Naive thymus-derived CD8-positive, alpha-beta T cell (primary cell): ENCODE measurements at regions not wholly inside any gene's neighbourhood (a gene's known extent, or its start where the extent isn't known, plus 50 kb on each side); places are given as distances from the start of the nearest gene placed in this dataset.

Experiments used
- ATAC-seq, 2 donors: fragments of 150-1000 bp; cut with Tn5 transposase in 1 of 2; sonication (Bioruptor Pico), chemical (Tn5 transposase) in 1 of 2; 1 replicate in 1 of 2; 2 replicates in 1 of 2; pipeline ENCODE4 v1.10.0; 2021; ENCODE audit warnings: mild to moderate bottlenecking in 2 of 2, moderate library complexity in 2 of 2
- POLR2A ChIA-PET: fragments of 350-600 bp; sonication (Branson Sonifier 250); formaldehyde crosslinking; loops from one replicate; lab custom pipeline; 2021; ENCODE audit warnings: antibody characterized with exemption; lab: Charles Lee
- DNase-seq, 10 donors: peaks; one replicate each; pipeline versions ENCODE4 v3.0.0 to v3.0.0-alpha.2; 2020 to 2022
- H3K27ac Mint-ChIP-seq, 10 donors: one replicate each; pipeline ENCODE4 v1.8.0; 2020 to 2022; ENCODE audit warnings: mild to moderate bottlenecking in 10 of 10, mixed read lengths in 10 of 10, moderate library complexity in 4 of 10, inconsistent platforms in 1 of 10
- H3K27me3 Mint-ChIP-seq, 5 donors: one replicate each; pipeline ENCODE4 v1.8.0; 2021 to 2022; ENCODE audit warnings: mixed read lengths in 5 of 5
- H3K36me3 Mint-ChIP-seq, 3 donors: one replicate each; pipeline ENCODE4 v1.8.0; 2020 to 2022; ENCODE audit warnings: mixed read lengths in 3 of 3, mild to moderate bottlenecking in 2 of 3, inconsistent platforms in 1 of 3
- H3K4me1 Mint-ChIP-seq, 4 donors: one replicate each; pipeline ENCODE4 v1.8.0; 2021 to 2022; ENCODE audit warnings: mixed read lengths in 4 of 4
- H3K4me3 Mint-ChIP-seq, 10 donors: one replicate each; pipeline ENCODE4 v1.8.0; 2020 to 2022; ENCODE audit warnings: mild to moderate bottlenecking in 10 of 10, mixed read lengths in 10 of 10, moderate library complexity in 6 of 10, inconsistent platforms in 1 of 10
- H3K9me3 Mint-ChIP-seq, 9 donors: one replicate each; pipeline ENCODE4 v1.8.0; 2020 to 2022; ENCODE audit warnings: mixed read lengths in 9 of 9, mild to moderate bottlenecking in 3 of 9, inconsistent platforms in 1 of 9, moderate library complexity in 1 of 9

DNA sequence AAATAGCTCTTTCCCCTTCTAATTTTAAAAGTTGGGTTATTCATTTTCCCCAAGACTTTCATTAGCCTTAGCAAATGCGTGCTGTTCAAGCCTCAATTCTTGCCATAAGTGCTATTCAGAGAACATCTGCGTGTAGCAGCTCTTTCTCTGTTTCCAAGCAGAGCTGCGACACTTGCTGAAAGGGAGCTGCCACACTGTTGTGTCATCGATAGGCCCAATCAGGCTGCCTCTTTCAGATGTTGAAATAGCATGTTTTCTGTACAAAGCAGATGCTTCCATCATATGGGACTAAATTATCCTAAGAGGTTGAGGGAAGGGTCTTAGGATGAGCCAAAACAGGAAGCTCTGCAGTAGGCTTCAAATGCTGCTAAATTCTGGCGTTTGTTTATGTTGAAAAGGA lies 220.9 kb upstream of the CDC14C start:
- peaks cover 0 to 4% (median 0%) of the 10 kb centered on the region in 5 donors for H3K27me3 Mint-ChIP-seq
- DNase-seq (no peak), ATAC-seq (no peak)
- no peaks in the 10 kb centered on the region for H3K36me3 Mint-ChIP-seq
- H3K4me1 Mint-ChIP-seq, result no peaks in the 10 kb centered on the region
- no peak overlapping the region for H3K27ac Mint-ChIP-seq
- POLR2A ChIA-PET, result no interaction called here
- peaks cover 0 to 9% (median 0%) of the 10 kb centered on the region in 9 donors for H3K9me3 Mint-ChIP-seq
- no peak overlapping the region for H3K4me3 Mint-ChIP-seq

GRCh38 chr7:48708122-48708521 lies 216.2 kb upstream of the CDC14C start:
- no peaks in the 10 kb centered on the region for H3K27me3 Mint-ChIP-seq
- no peak for DNase-seq
- no peaks in the 10 kb centered on the region for H3K36me3 Mint-ChIP-seq
- H3K27ac Mint-ChIP-seq, result no peak overlapping the region
- no peak overlapping the region for H3K4me3 Mint-ChIP-seq
- no peak for ATAC-seq
- POLR2A ChIA-PET, result no interaction called here
- H3K9me3 Mint-ChIP-seq, result no peaks in the 10 kb centered on the region
- no peaks in the 10 kb centered on the region for H3K4me1 Mint-ChIP-seq

- no peaks in the 10 kb centered on the region for H3K27me3 Mint-ChIP-seq
- no peaks in the 10 kb centered on the region for H3K4me1 Mint-ChIP-seq
- POLR2A ChIA-PET, result no interaction called here
- H3K4me3 Mint-ChIP-seq, result no peak overlapping the region
- H3K9me3 Mint-ChIP-seq, result no peaks in the 10 kb centered on the region
- peak overlapping the region in 1 of 10 donors; percentile 69 for H3K27ac Mint-ChIP-seq
- DNase-seq, result no peak
- no peaks in the 10 kb centered on the region for H3K36me3 Mint-ChIP-seq
- no peak for ATAC-seq
These were observed 215.7 kb upstream of the CDC14C start for GRCh38 chr7:48708635-48709034.

GRCh38 chr7:48710995-48711394 lies 213.4 kb upstream of the CDC14C start:
- Mint-ChIP-seq H3K4me3 (no peak overlapping the region), H3K36me3 (no peaks in the 10 kb centered on the region), H3K9me3 (no peaks in the 10 kb centered on the region), H3K27ac (no peak overlapping the region), H3K4me1 (no peaks in the 10 kb centered on the region), H3K27me3 (no peaks in the 10 kb centered on the region)
- POLR2A ChIA-PET, result no interaction called here
- no peak for DNase-seq
- no peak for ATAC-seq

- peaks cover 0 to 2% (median 0%) of the 10 kb centered on the region in 5 donors for H3K27me3 Mint-ChIP-seq
- DNase-seq, result no peak
- ATAC-seq, result no peak
- POLR2A ChIA-PET, result no interaction called here
- no peaks in the 10 kb centered on the region for H3K4me1 Mint-ChIP-seq
- H3K27ac Mint-ChIP-seq, result no peak overlapping the region
- peaks cover 0 to 3% (median 0%) of the 10 kb centered on the region in 9 donors for H3K9me3 Mint-ChIP-seq
- H3K36me3 Mint-ChIP-seq, result no peaks in the 10 kb centered on the region
- no peak overlapping the region for H3K4me3 Mint-ChIP-seq
These were observed 205.5 kb upstream of the CDC14C start for GRCh38 chr7:48718731-48719378.

- no peak overlapping the region for H3K27ac Mint-ChIP-seq
- H3K4me3 Mint-ChIP-seq, result no peak overlapping the region
- H3K4me1 Mint-ChIP-seq, result no peaks in the 10 kb centered on the region
- H3K36me3 Mint-ChIP-seq, result no peaks in the 10 kb centered on the region
- POLR2A ChIA-PET, result no interaction called here
- peaks cover 0 to 3% (median 0%) of the 10 kb centered on the region in 5 donors for H3K27me3 Mint-ChIP-seq
- peaks cover 0 to 17% (median 7%) of the 10 kb centered on the region in 9 donors for H3K9me3 Mint-ChIP-seq
- DNase-seq (no peak), ATAC-seq (no peak)
These were observed 195.5 kb upstream of the CDC14C start for GRCh38 chr7:48728799-48729198.

DNA sequence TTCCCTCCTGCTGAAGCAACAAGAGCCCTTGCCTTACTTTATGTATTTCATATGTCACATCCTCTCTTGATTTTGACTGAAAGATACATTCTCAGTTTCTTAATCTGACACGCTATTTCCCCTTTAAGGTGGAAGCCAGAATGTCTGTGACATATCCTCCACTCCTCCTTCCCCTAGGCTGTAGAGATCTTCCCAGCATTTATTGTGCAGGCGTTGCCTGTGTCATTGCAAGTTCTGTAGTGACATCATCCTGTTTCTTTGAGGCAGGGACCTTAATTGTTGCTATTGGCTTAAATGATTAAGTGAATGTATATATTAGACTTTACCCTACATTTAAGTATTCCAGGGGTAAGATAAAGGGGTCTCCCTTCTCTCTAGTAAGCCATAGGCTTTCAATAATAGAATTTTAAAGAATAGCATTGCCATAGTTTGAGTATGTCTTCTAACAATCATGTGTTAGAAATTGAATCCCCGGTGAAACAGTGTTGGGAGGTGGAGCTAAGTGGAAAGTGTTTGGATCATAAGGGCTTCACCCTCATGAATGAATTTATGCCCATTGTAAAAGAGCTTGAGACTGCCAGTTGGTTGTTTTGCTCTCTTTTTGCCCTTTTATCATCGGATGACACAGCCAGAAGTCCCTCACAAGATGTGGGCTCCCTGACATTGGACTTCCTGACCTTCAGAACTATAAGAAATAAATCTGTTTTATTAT lies 189.5 kb upstream of the CDC14C start:
- no peaks in the 10 kb centered on the region for H3K4me1 Mint-ChIP-seq
- DNase-seq, result no peak
- POLR2A ChIA-PET, result no interaction called here
- H3K36me3 Mint-ChIP-seq, result peaks cover 0 to 15% (median 0%) of the 10 kb centered on the region in 3 donors
- no peak for ATAC-seq
- no peak overlapping the region for H3K4me3 Mint-ChIP-seq
- no peaks in the 10 kb centered on the region for H3K27me3 Mint-ChIP-seq
- peaks cover 3 to 23% (median 18%) of the 10 kb centered on the region in 9 donors for H3K9me3 Mint-ChIP-seq
- no peak overlapping the region for H3K27ac Mint-ChIP-seq

GRCh38 chr7:48741545-48741944 lies 182.8 kb upstream of the CDC14C start:
- ATAC-seq (no peak), DNase-seq (no peak)
- H3K4me3 Mint-ChIP-seq, result no peak overlapping the region
- H3K27me3 Mint-ChIP-seq, result no peaks in the 10 kb centered on the region
- peaks cover 6 to 29% (median 25%) of the 10 kb centered on the region in 9 donors for H3K9me3 Mint-ChIP-seq
- no peak overlapping the region for H3K27ac Mint-ChIP-seq
- H3K4me1 Mint-ChIP-seq, result no peaks in the 10 kb centered on the region
- POLR2A ChIA-PET, result no interaction called here
- H3K36me3 Mint-ChIP-seq, result peaks cover 0 to 17% (median 0%) of the 10 kb centered on the region in 3 donors

DNA sequence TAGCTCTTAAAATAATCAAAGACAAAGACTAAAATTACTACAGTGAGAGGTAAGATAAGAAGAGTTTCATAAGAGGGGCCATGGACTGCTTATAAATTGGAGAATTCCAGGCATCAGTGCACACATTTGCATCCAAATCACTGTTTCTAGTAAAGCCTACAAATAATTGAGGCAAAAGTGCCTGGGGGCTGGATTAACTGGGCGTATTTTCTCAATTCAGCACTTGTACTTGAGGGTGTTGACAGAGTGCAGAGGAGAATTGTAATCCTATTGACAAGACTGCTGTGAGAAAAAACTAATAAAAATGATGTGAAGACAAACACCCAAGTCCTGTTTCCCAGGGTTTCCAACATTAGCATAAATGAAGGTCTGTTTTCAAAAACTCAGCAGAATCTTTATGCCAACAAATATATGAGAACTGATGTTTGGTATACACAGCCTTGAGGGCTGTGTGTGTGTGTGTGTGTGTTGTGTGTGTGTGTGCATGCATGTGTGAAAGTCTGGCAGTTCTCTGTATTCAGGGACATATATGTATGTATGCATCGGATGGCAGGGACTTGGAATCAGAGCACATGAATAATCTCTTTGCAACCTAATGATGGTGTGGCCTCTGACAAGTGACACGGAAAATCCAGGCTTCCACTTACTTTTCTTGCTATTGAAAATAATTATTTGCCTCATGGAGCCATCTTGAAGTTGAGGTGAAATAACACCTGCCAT lies 182.1 kb upstream of the CDC14C start:
- POLR2A ChIA-PET, result no interaction called here
- H3K4me3 Mint-ChIP-seq, result no peak overlapping the region
- ATAC-seq (no peak), DNase-seq (no peak)
- H3K9me3 Mint-ChIP-seq, result peaks cover 3 to 29% (median 20%) of the 10 kb centered on the region in 9 donors
- H3K27ac Mint-ChIP-seq, result no peak overlapping the region
- H3K36me3 Mint-ChIP-seq, result peaks cover 0 to 17% (median 0%) of the 10 kb centered on the region in 3 donors
- H3K4me1 Mint-ChIP-seq, result no peaks in the 10 kb centered on the region
- no peaks in the 10 kb centered on the region for H3K27me3 Mint-ChIP-seq

DNA sequence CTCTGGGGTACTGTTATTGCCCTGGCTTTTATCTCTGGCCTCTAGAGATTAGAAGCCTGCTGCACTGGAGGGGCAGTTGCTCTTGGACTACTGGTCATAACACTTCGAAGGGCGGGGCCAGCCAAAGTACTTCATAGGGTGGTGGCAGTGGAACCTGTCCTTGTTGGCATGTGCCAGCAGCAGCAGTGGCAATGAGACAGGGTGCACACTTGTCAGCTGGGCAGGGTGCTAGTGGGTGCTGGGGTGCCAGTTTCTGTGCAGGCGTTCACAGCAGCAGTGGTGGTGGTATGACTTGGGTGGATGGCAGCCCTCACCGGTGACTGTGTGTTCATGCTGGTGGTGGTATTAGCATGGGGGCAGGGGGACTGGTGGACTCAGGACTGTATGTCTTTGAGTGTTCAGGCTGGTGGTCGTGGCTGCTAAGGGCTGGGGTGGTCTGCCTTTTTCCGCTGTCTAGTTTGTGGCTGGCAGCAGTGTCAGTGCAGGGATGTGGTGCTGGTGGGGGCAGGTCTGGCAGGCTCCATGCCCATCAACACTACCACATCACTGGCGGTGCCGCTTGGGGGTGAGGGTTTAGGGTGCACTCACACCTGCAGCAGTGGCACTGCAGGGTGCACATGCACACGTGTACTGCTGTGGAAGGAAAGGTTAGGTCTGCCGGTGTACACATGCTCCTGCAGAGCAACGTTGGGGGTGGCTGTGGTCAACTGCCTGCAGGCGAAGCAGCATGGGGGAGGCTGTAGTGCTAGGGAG lies 176.1 kb upstream of the CDC14C start:
- H3K27ac Mint-ChIP-seq, result no peak overlapping the region
- no peak for ATAC-seq
- POLR2A ChIA-PET, result no interaction called here
- H3K9me3 Mint-ChIP-seq, result peaks cover 0 to 6% (median 0%) of the 10 kb centered on the region in 9 donors
- H3K4me1 Mint-ChIP-seq, result no peaks in the 10 kb centered on the region
- no peak overlapping the region for H3K4me3 Mint-ChIP-seq
- DNase-seq, result peak in 1 of 10 donors; percentile 46
- no peaks in the 10 kb centered on the region for H3K36me3 Mint-ChIP-seq
- no peaks in the 10 kb centered on the region for H3K27me3 Mint-ChIP-seq

DNA sequence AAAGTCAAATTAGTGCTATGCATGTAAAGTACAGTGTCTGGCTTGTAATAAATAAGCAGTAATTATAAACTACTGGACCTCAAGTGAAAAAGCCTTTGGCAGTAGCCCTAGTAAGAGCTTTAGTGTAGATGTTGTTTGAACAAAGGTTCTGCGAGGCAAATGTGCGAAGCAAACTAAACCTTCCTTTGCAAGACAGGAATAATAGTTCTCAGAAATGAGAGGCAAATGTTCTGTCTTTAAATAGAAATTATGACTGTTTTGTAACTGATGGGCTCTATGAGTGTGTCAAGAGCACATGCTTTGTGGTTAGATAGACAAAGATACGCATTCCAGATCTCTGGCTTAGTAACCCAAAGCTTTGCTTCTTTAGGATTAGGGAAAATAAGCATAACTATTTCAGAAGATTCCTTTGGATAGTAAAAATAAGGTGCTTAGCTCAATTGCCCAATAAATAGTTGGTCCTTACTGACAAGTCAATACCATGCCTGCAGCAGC lies 169.2 kb upstream of the CDC14C start:
- POLR2A ChIA-PET, result no interaction called here
- DNase-seq (no peak), ATAC-seq (no peak)
- H3K4me1 Mint-ChIP-seq, result no peaks in the 10 kb centered on the region
- H3K36me3 Mint-ChIP-seq, result no peaks in the 10 kb centered on the region
- no peak overlapping the region for H3K4me3 Mint-ChIP-seq
- no peak overlapping the region for H3K27ac Mint-ChIP-seq
- peaks cover 0 to 4% (median 0%) of the 10 kb centered on the region in 5 donors for H3K27me3 Mint-ChIP-seq
- H3K9me3 Mint-ChIP-seq, result peaks cover 0 to 10% (median 1%) of the 10 kb centered on the region in 9 donors

- H3K9me3 Mint-ChIP-seq, result peaks cover 0 to 22% (median 2%) of the 10 kb centered on the region in 9 donors
- POLR2A ChIA-PET, result no interaction called here
These were observed 164.8 kb upstream of the CDC14C start for GRCh38 chr7:48759431-48760080.

More at GRCh38 chr7:48759431-48760080, 164.8 kb upstream of the CDC14C start:
- ATAC-seq, result no peak
- Mint-ChIP-seq H3K4me3 (no peak overlapping the region), H3K27me3 (peaks cover 0 to 4% (median 0%) of the 10 kb centered on the region in 5 donors), H3K4me1 (no peaks in the 10 kb centered on the region), H3K36me3 (no peaks in the 10 kb centered on the region), H3K27ac (no peak overlapping the region)
- DNase-seq, result no peak
